Sigmoid colon (tissue), 6 donors: ENCODE measurements at regions not wholly inside any gene's neighbourhood (a gene's known extent, or its start where the extent isn't known, plus 50 kb on each side); places are given as distances from the start of the nearest gene placed in this dataset.

Experiments
- DNase-seq: peaks from one replicate; pipeline ENCODE4 v3.0.0-alpha.2; 2019
- H3K27ac ChIP-seq, 4 donors: fragments of 200-600 bp; sonication (generic); one replicate each; pipeline ENCODE4 v1.5.1; 2016 to 2019; ENCODE audit warnings: mild to moderate bottlenecking in 1 of 4
- H3K27me3 ChIP-seq, 3 donors: fragments of 200-600 bp; sonication (generic); one replicate each; pipeline ENCODE4 v1.5.1; 2019; ENCODE audit warnings: mild to moderate bottlenecking in 1 of 3
- H3K36me3 ChIP-seq, 4 donors: fragments of 200-600 bp; sonication (generic); one replicate each; pipeline ENCODE4 v1.5.1; 2016 to 2019
- H3K4me1 ChIP-seq, 4 donors: fragments of 200-600 bp; sonication (generic); one replicate each; pipeline ENCODE4 v1.5.1; 2017 to 2019
- H3K4me3 ChIP-seq, 4 donors: fragments of 200-600 bp; sonication (generic); one replicate each; pipeline ENCODE4 v1.5.1; 2017 to 2019; ENCODE audit warnings: mild to moderate bottlenecking in 2 of 4, moderate library complexity in 1 of 4
- H3K9me3 ChIP-seq, 4 donors: fragments of 200-600 bp in 3 of 4; sonication (generic) in 3 of 4; one replicate each; pipeline versions ENCODE4 v1.5.1 to v1.6.1; 2013 to 2019
- EP300 ChIP-seq, 4 donors: sonication (generic); formaldehyde crosslinking; IDR thresholded peaks; one replicate each; pipeline ENCODE4 v1.6.1; 2017; ENCODE audit warnings: antibody characterized with exemption in 4 of 4
- POLR2A ChIP-seq, 2 donors: fragments of 450-650 bp; IDR thresholded peaks; one replicate each; pipeline ENCODE4 v1.6.1; 2016; ENCODE audit warnings: antibody characterized with exemption in 2 of 2, mild to moderate bottlenecking in 2 of 2, moderate library complexity in 2 of 2
- POLR2AphosphoS5 ChIP-seq, 4 donors: sonication (generic); formaldehyde crosslinking; IDR thresholded peaks; one replicate each; pipeline ENCODE4 v1.6.1; 2017; ENCODE audit warnings: antibody characterized with exemption in 4 of 4
- WGBS, 2 donors: extraction: QIAGEN DNeasy Blood & Tissue Kit; methylation state at CpG; one replicate each; pipeline ENCODE4 v1.1.7; 2013; 5-methylcytosine and 5-hydroxymethylcytosine counted together
- intact Hi-C: fragments of 100-400 bp; cut with DNase I; formaldehyde crosslinking; loops from one replicate; pipeline ENCODE4 v1.15.1; 2023
- TF ChIP-seq, protein P1 (sequence below), 4 experiments: fragments of 450-650 bp in 3 of 4; fragments of 200-600 bp in 1 of 4; IDR thresholded peaks; one replicate each; pipeline ENCODE4 v1.5.1; 2016 to 2019; ENCODE audit warnings: antibody characterized with exemption in 4 of 4, mild to moderate bottlenecking in 3 of 4, moderate library complexity in 2 of 4
- donor health status: healthy with polysubstance abuse.
- donor health status: healthy.

DNA sequence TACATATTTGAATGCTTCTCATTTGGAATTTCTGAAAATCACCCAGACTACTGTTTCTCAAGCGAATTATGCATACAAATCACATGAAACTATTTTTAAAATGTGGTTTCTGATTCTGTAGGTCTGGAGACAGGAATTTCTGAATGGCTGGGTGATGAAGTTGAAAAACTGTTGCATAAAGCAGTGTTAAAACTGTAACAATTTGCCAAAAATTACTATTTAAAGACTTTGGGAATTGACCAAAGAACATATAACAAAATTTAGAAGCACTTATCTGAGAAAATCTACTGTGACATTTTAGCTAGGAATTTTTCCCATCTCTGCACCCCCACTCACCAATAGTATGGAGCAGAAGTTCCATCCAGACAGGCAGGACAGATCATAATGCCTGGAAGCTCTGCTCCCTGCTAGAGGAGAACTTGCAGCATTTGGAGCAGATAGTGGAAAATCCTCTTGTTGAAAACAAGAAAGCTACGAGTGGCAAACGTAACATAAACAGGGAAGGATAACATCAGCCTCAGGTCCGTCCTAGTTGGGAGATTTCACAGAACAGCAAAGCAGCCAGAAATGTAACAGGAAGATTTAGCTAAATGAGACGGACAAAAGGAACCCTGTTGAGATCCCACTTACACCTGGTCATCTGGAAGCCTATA lies 132.3 kb upstream of the MCTP2 start:
- no peaks in the 10 kb centered on the region for H3K9me3 ChIP-seq
- H3K4me1 ChIP-seq = peaks cover 0 to 62% (median 47%) of the 10 kb centered on the region in 4 donors
- no peak for DNase-seq
- H3K27me3 ChIP-seq = no peaks in the 10 kb centered on the region
- intact Hi-C loops = loop anchor here (5.0 to 10.0 kb wide), 2 partner anchors 77 to 1054 kb away; no protein-coding TSS in a partner anchor
- no peaks in the 10 kb centered on the region for H3K36me3 ChIP-seq
- peak overlapping the region; percentile 61 to 87 (median 72) for H3K27ac ChIP-seq
- TF ChIP-seq, protein P1, sequence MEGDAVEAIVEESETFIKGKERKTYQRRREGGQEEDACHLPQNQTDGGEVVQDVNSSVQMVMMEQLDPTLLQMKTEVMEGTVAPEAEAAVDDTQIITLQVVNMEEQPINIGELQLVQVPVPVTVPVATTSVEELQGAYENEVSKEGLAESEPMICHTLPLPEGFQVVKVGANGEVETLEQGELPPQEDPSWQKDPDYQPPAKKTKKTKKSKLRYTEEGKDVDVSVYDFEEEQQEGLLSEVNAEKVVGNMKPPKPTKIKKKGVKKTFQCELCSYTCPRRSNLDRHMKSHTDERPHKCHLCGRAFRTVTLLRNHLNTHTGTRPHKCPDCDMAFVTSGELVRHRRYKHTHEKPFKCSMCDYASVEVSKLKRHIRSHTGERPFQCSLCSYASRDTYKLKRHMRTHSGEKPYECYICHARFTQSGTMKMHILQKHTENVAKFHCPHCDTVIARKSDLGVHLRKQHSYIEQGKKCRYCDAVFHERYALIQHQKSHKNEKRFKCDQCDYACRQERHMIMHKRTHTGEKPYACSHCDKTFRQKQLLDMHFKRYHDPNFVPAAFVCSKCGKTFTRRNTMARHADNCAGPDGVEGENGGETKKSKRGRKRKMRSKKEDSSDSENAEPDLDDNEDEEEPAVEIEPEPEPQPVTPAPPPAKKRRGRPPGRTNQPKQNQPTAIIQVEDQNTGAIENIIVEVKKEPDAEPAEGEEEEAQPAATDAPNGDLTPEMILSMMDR (IDR thresholded peaks at IDR 0.05) = no peak
- TF ChIP-seq POLR2AphosphoS5 (IDR thresholded peaks at IDR 0.05) (peak; percentile 73 to 83 (median 78)), EP300 (IDR thresholded peaks at IDR 0.05) (peak in 1 of 4 donors; percentile 62)
- peak overlapping the region in 2 of 4 donors; percentile 22 to 27 for H3K4me3 ChIP-seq
- WGBS, 2 donors = 66 to 77% methylated on average over 5 of the region's 5 CpGs

DNA sequence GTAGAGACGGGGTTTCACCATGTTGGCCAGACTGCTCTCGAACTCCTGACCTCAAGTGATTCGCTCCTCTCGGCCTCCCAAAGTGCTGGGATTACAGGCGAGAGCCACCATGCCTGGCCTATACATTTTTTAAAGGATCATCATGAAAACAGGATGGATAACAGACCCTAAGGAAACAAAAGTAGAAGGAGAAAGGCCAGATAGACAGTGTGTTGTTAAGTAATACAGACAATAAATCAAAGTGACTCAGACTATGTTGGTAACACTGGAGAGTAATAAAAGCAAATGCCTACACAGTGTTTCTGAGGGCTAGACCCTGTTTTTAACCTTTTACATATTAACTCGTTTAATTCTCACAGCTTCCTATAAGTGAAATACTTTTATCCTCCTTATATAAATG lies 133.8 kb upstream of the MCTP2 start:
- intact Hi-C loops = loop anchor here (5.0 to 10.0 kb wide), 2 partner anchors 75 to 1053 kb away; no protein-coding TSS in a partner anchor
- H3K4me3 ChIP-seq = no peak overlapping the region
- DNase-seq = no peak
- H3K36me3 ChIP-seq = no peaks in the 10 kb centered on the region
- peaks cover 0 to 59% (median 47%) of the 10 kb centered on the region in 4 donors for H3K4me1 ChIP-seq
- WGBS, 2 donors = 71 to 72% methylated on average over 6 of the region's 6 CpGs
- TF ChIP-seq EP300 (IDR thresholded peaks at IDR 0.05) = no peak
- TF ChIP-seq POLR2AphosphoS5 (IDR thresholded peaks at IDR 0.05) = peak in 3 of 4 donors; percentile 52 to 78 (median 75)
- H3K9me3 ChIP-seq = no peaks in the 10 kb centered on the region
- H3K27me3 ChIP-seq = no peaks in the 10 kb centered on the region
- H3K27ac ChIP-seq = peak overlapping the region in 3 of 4 donors; percentile 64 to 87 (median 79)

DNA sequence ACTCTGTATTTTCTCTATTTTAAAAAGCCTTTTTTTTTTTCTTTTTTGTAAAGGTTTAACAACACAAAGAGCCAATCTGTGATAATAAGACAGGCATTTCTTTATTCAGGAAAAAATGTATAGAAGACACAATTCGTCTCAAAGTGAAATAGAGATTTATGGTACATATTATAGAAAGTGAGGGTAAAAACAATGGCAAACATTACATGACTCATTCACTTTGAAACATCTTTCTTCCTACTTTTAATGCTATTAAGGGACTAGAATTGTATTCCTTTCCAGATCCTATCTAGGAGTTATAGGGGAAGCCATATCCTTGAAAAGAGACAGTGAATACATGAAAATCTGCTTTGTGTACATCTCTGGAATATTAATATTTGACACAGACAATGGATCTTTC lies 137.1 kb upstream of the MCTP2 start:
- H3K27ac ChIP-seq = peak overlapping the region in 1 of 4 donors; percentile 24
- 21 to 66% methylated on average over 1 of the region's 1 CpG for WGBS, 2 donors
- no peak overlapping the region for H3K4me3 ChIP-seq
- H3K27me3 ChIP-seq = no peaks in the 10 kb centered on the region
- peaks cover 0 to 64% (median 44%) of the 10 kb centered on the region in 4 donors for H3K4me1 ChIP-seq
- no peak for DNase-seq
- no peak for TF ChIP-seq EP300 (IDR thresholded peaks at IDR 0.05)
- no peak for TF ChIP-seq POLR2A (IDR thresholded peaks at IDR 0.05)
- TF ChIP-seq POLR2AphosphoS5 (IDR thresholded peaks at IDR 0.05) = no peak
- TF ChIP-seq, protein P1 (IDR thresholded peaks at IDR 0.05) = no peak
- H3K36me3 ChIP-seq = no peaks in the 10 kb centered on the region
- intact Hi-C loops = loop anchor here (10.0 kb wide), 1 partner anchor 1050 kb away; no protein-coding TSS in a partner anchor
- H3K9me3 ChIP-seq = no peaks in the 10 kb centered on the region

DNA sequence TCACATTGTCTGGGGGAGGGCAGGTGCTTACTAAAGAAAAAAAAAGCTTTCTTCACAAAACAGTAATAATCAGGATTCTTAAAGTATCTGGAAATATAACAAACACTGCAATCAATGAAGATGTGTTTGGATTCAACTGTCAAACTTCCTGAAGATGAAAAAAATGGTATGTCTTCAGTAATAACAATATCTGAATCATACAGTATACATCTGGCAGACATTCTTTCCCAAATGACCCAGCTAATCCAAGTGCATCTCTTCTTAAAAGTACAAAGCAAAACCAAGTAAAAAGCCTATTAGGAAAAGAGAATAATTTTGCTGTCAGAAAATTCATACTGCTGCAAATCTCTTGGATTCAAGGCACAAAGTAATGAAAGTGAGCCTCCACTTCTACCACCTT lies 145.0 kb upstream of the MCTP2 start:
- Histone ChIP-seq H3K4me1 (peaks cover 0 to 86% (median 64%) of the 10 kb centered on the region in 4 donors), H3K27ac (peak overlapping the region; percentile 47 to 83 (median 57))
- no peak for TF ChIP-seq EP300 (IDR thresholded peaks at IDR 0.05)
- TF ChIP-seq POLR2AphosphoS5 (IDR thresholded peaks at IDR 0.05) = no peak
- TF ChIP-seq POLR2A (IDR thresholded peaks at IDR 0.05) = no peak
- TF ChIP-seq, protein P1 (IDR thresholded peaks at IDR 0.05) = no peak

DNA sequence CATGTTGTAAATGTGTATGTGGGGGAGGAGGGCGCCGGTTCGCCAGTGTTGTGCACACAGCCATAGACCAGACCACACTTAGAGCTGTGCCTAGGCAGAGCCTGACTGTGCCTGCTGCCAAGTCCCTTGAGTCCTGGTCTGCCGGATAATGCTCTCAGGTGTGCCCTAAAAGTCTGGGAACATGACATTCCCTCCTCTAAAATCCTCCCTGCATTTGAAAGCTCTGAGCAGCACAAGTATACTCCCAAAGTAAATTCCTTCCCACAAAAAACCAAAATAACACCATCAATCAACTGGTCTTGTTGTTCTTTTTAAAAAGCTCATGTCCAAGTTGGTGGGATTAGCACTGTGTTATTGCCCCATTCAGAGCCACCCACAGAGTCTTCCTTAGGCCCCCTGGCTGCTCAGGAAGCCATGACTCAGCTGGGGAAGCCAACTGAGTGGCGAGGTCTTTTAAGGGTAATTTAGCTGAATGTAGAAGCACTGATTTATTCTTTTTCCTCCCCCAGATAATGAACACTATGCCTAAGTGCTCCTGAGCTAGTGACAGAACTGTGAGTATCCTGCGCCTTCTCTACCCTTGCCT lies 147.8 kb upstream of the MCTP2 start:
- H3K36me3 ChIP-seq = no peaks in the 10 kb centered on the region
- peak overlapping the region; percentile 35 to 83 (median 76) for H3K27ac ChIP-seq
- peaks cover 0 to 65% (median 47%) of the 10 kb centered on the region in 4 donors for H3K4me1 ChIP-seq
- no peaks in the 10 kb centered on the region for H3K27me3 ChIP-seq
- H3K4me3 ChIP-seq = no peak overlapping the region
- 75 to 81% methylated on average over 6 of the region's 6 CpGs for WGBS, 2 donors
- peak; percentile 73 for DNase-seq
- no peak for TF ChIP-seq POLR2A (IDR thresholded peaks at IDR 0.05)
- TF ChIP-seq EP300 (IDR thresholded peaks at IDR 0.05) = peak in 2 of 4 donors; percentile 8 to 58
- TF ChIP-seq POLR2AphosphoS5 (IDR thresholded peaks at IDR 0.05) = peak in 3 of 4 donors; percentile 29 to 63 (median 57)
- intact Hi-C loops = loop anchor here (5.0 kb wide), 1 partner anchor 56 kb away; no protein-coding TSS in a partner anchor
- H3K9me3 ChIP-seq = no peaks in the 10 kb centered on the region

More for the DNA sequence above, 145.0 kb upstream of the MCTP2 start:
- Histone ChIP-seq H3K36me3 (no peaks in the 10 kb centered on the region), H3K4me3 (no peak overlapping the region), H3K9me3 (no peaks in the 10 kb centered on the region), H3K27me3 (no peaks in the 10 kb centered on the region)
- no peak for DNase-seq
- intact Hi-C loops = no loop called here
